ENCODE measurements at regions not wholly inside any gene's neighbourhood (a gene's known extent, or its start where the extent isn't known, plus 50 kb on each side); places are given as distances from the start of the nearest gene placed in this dataset.

- H3K79me2 ChIP-seq (ENCODE audit: control insufficient read depth, insufficient read depth, low read length, unreplicated experiment) = no peaks in the 10 kb centered on the region
- H3K36me3 ChIP-seq (ENCODE audit: insufficient read depth, low read length) = no peaks in the 10 kb centered on the region
- H3K4me1 ChIP-seq (ENCODE audit: control insufficient read depth, insufficient read depth, low read length, unreplicated experiment) = no peaks in the 10 kb centered on the region
- H3K27ac ChIP-seq (ENCODE audit: low read depth, low read length) = no peak overlapping the region
- H2AFZ ChIP-seq (ENCODE audit: low read length, unreplicated experiment) = no peak overlapping the region
- no peaks in the 10 kb centered on the region for H3K27me3 ChIP-seq (ENCODE audit: insufficient read depth, low read length)
- no peak overlapping the region for H3K4me3 ChIP-seq (ENCODE audit: low read depth, low read length)
These were observed 285.2 kb upstream of the ARX start for GRCh38 chrX:25300994-25301393.

- no peak overlapping the region for H2AFZ ChIP-seq (ENCODE audit: low read length, unreplicated experiment)
- H3K36me3 ChIP-seq (ENCODE audit: insufficient read depth, low read length) = no peaks in the 10 kb centered on the region
- H3K79me2 ChIP-seq (ENCODE audit: control insufficient read depth, insufficient read depth, low read length, unreplicated experiment) = no peaks in the 10 kb centered on the region
- no peaks in the 10 kb centered on the region for H3K27me3 ChIP-seq (ENCODE audit: insufficient read depth, low read length)
- H3K27ac ChIP-seq (ENCODE audit: low read depth, low read length) = no peak overlapping the region
- no peak overlapping the region for H3K4me3 ChIP-seq (ENCODE audit: low read depth, low read length)
- H3K4me1 ChIP-seq (ENCODE audit: control insufficient read depth, insufficient read depth, low read length, unreplicated experiment) = no peaks in the 10 kb centered on the region
These were observed 281.1 kb upstream of the ARX start for GRCh38 chrX:25296850-25297249.

GRCh38 chrX:25295466-25295865 is 279.7 kb upstream of the ARX start:
- no peak overlapping the region for H3K27ac ChIP-seq (ENCODE audit: low read depth, low read length)
- H3K36me3 ChIP-seq (ENCODE audit: insufficient read depth, low read length) = no peaks in the 10 kb centered on the region
- H2AFZ ChIP-seq (ENCODE audit: low read length, unreplicated experiment) = no peak overlapping the region
- H3K27me3 ChIP-seq (ENCODE audit: insufficient read depth, low read length) = no peaks in the 10 kb centered on the region
- H3K4me1 ChIP-seq (ENCODE audit: control insufficient read depth, insufficient read depth, low read length, unreplicated experiment) = no peaks in the 10 kb centered on the region
- H3K4me3 ChIP-seq (ENCODE audit: low read depth, low read length) = no peak overlapping the region
- H3K79me2 ChIP-seq (ENCODE audit: control insufficient read depth, insufficient read depth, low read length, unreplicated experiment) = no peaks in the 10 kb centered on the region

DNA sequence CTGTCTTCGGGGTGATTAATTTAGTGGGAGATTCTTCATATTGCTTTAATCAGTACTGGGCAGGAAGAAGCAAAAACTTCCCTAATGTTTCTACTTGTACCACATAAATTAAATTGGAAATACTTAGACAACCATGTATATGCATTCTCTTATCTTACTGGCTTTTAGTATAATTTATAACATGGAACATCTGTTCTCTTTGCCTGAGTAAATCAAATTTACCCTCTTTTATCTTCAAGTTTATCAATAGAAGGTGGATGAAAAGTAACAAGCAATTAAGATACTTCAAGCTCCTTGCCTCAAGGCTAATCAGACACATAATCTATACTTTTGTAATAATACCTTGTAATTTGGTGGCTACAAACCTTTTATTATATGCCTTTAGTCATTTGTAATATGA is 274.4 kb upstream of the ARX start:
- Histone ChIP-seq H3K4me3 (ENCODE audit: low read depth, low read length) (no peak overlapping the region), H3K4me1 (ENCODE audit: control insufficient read depth, insufficient read depth, low read length, unreplicated experiment) (no peaks in the 10 kb centered on the region), H3K79me2 (ENCODE audit: control insufficient read depth, insufficient read depth, low read length, unreplicated experiment) (no peaks in the 10 kb centered on the region), H3K36me3 (ENCODE audit: insufficient read depth, low read length) (no peaks in the 10 kb centered on the region), H2AFZ (ENCODE audit: low read length, unreplicated experiment) (no peak overlapping the region), H3K27me3 (ENCODE audit: insufficient read depth, low read length) (no peaks in the 10 kb centered on the region), H3K27ac (ENCODE audit: low read depth, low read length) (no peak overlapping the region)

- Histone ChIP-seq H3K4me1 (ENCODE audit: control insufficient read depth, insufficient read depth, low read length, unreplicated experiment) (no peaks in the 10 kb centered on the region), H3K27me3 (ENCODE audit: insufficient read depth, low read length) (no peaks in the 10 kb centered on the region), H3K36me3 (ENCODE audit: insufficient read depth, low read length) (no peaks in the 10 kb centered on the region), H3K79me2 (ENCODE audit: control insufficient read depth, insufficient read depth, low read length, unreplicated experiment) (no peaks in the 10 kb centered on the region), H3K4me3 (ENCODE audit: low read depth, low read length) (no peak overlapping the region), H2AFZ (ENCODE audit: low read length, unreplicated experiment) (no peak overlapping the region), H3K27ac (ENCODE audit: low read depth, low read length) (no peak overlapping the region)
These were observed 272.9 kb upstream of the ARX start for GRCh38 chrX:25288676-25289075.

DNA sequence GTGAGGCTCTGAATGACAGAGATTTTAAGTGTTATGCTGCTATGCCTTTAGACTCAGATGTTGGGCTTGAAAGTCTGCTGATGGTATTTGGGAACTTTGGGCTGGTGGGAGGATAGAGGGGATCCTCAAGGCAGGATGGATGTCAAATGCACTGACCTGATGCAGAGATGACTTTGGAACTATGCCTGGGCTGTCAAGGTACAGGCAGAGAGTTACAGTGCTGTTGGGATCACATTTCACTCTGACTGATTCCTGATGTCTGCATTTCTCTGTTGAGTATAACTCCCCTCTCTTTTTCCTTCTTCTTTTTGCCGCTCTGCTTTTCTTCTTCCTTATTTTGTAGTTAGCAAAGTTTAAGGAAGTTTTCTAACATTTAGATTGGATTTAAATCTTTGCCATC is 271.8 kb upstream of the ARX start:
- no peak overlapping the region for H3K4me3 ChIP-seq (ENCODE audit: low read depth, low read length)
- H3K27me3 ChIP-seq (ENCODE audit: insufficient read depth, low read length) = no peaks in the 10 kb centered on the region
- H3K4me1 ChIP-seq (ENCODE audit: control insufficient read depth, insufficient read depth, low read length, unreplicated experiment) = no peaks in the 10 kb centered on the region
- H2AFZ ChIP-seq (ENCODE audit: low read length, unreplicated experiment) = no peak overlapping the region
- H3K79me2 ChIP-seq (ENCODE audit: control insufficient read depth, insufficient read depth, low read length, unreplicated experiment) = no peaks in the 10 kb centered on the region
- H3K27ac ChIP-seq (ENCODE audit: low read depth, low read length) = no peak overlapping the region
- no peaks in the 10 kb centered on the region for H3K36me3 ChIP-seq (ENCODE audit: insufficient read depth, low read length)

GRCh38 chrX:25285598-25285997 is 269.8 kb upstream of the ARX start:
- H3K36me3 ChIP-seq (ENCODE audit: insufficient read depth, low read length) = no peaks in the 10 kb centered on the region
- no peaks in the 10 kb centered on the region for H3K79me2 ChIP-seq (ENCODE audit: control insufficient read depth, insufficient read depth, low read length, unreplicated experiment)
- no peak overlapping the region for H3K27ac ChIP-seq (ENCODE audit: low read depth, low read length)
- no peak overlapping the region for H3K4me3 ChIP-seq (ENCODE audit: low read depth, low read length)
- H2AFZ ChIP-seq (ENCODE audit: low read length, unreplicated experiment) = no peak overlapping the region
- no peaks in the 10 kb centered on the region for H3K27me3 ChIP-seq (ENCODE audit: insufficient read depth, low read length)
- H3K4me1 ChIP-seq (ENCODE audit: control insufficient read depth, insufficient read depth, low read length, unreplicated experiment) = no peaks in the 10 kb centered on the region

GRCh38 chrX:25279510-25279909 is 263.7 kb upstream of the ARX start:
- no peaks in the 10 kb centered on the region for H3K36me3 ChIP-seq (ENCODE audit: insufficient read depth, low read length)
- H3K27me3 ChIP-seq (ENCODE audit: insufficient read depth, low read length) = no peaks in the 10 kb centered on the region
- no peak overlapping the region for H3K27ac ChIP-seq (ENCODE audit: low read depth, low read length)
- H3K4me1 ChIP-seq (ENCODE audit: control insufficient read depth, insufficient read depth, low read length, unreplicated experiment) = no peaks in the 10 kb centered on the region
- H3K4me3 ChIP-seq (ENCODE audit: low read depth, low read length) = no peak overlapping the region
- no peak overlapping the region for H2AFZ ChIP-seq (ENCODE audit: low read length, unreplicated experiment)
- H3K79me2 ChIP-seq (ENCODE audit: control insufficient read depth, insufficient read depth, low read length, unreplicated experiment) = no peaks in the 10 kb centered on the region

DNA sequence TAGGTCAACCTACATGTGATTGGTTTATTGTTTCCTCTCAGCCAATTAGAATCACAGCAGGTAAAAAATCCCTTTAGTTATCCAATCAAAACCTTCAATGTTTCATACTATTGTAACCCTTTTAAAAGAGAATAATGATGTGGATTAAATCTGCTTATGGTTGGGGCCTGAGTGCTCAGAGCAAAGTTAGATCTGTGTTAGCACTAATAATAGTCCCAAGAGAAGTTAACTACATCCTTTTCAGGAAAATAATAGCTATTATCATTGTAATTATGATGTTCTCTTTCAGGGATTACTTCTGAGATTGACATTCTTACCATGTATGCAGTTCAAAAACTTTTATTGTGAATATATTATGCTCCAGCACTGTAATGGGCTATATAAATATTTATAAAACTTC is 262.6 kb upstream of the ARX start:
- H3K4me1 ChIP-seq (ENCODE audit: control insufficient read depth, insufficient read depth, low read length, unreplicated experiment) = no peaks in the 10 kb centered on the region
- no peak overlapping the region for H3K4me3 ChIP-seq (ENCODE audit: low read depth, low read length)
- no peaks in the 10 kb centered on the region for H3K36me3 ChIP-seq (ENCODE audit: insufficient read depth, low read length)
- no peak overlapping the region for H2AFZ ChIP-seq (ENCODE audit: low read length, unreplicated experiment)
- H3K27me3 ChIP-seq (ENCODE audit: insufficient read depth, low read length) = no peaks in the 10 kb centered on the region
- no peak overlapping the region for H3K27ac ChIP-seq (ENCODE audit: low read depth, low read length)
- H3K79me2 ChIP-seq (ENCODE audit: control insufficient read depth, insufficient read depth, low read length, unreplicated experiment) = no peaks in the 10 kb centered on the region

DNA sequence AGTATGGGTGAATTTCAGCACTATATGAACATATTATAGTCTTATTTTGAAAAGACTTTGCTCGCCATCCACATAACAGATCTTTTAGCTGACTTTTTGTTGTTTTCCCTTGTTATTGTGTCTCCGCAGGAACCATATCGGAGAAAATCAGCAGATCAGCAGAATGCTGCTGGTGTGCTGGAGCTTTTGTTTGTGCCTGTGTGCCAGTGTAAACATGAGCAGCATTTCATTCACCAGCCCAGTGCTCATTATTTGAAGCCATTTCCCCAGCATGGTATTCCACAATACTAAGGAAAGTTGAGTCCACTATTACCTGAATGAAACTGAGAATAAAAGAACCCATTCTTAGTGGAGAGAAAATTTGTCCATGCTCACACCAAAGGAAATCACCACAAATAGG is 261.8 kb upstream of the ARX start:
- no peak overlapping the region for H2AFZ ChIP-seq (ENCODE audit: low read length, unreplicated experiment)
- H3K79me2 ChIP-seq (ENCODE audit: control insufficient read depth, insufficient read depth, low read length, unreplicated experiment) = no peaks in the 10 kb centered on the region
- H3K27ac ChIP-seq (ENCODE audit: low read depth, low read length) = no peak overlapping the region
- H3K4me1 ChIP-seq (ENCODE audit: control insufficient read depth, insufficient read depth, low read length, unreplicated experiment) = no peaks in the 10 kb centered on the region
- no peaks in the 10 kb centered on the region for H3K36me3 ChIP-seq (ENCODE audit: insufficient read depth, low read length)
- H3K27me3 ChIP-seq (ENCODE audit: insufficient read depth, low read length) = no peaks in the 10 kb centered on the region
- H3K4me3 ChIP-seq (ENCODE audit: low read depth, low read length) = no peak overlapping the region

DNA sequence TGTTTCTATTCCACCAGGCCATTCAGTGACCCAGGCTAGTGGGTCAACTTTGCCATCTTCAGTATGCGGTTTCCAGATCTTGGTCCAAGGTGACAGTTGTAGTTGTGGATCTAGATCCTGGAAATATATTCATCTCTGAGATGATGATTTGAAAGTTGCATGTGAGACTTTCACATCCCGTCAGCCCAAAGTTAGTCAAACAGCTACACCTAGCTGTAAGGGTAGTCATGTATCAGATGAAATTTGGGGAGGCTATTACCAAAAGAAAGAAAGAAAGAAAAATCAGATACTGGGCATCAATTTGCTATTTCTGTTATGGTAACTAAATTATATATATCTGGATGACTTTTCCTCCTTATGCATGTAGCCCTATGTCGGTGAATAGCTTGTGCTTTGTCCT is 259.4 kb upstream of the ARX start:
- Histone ChIP-seq H3K4me1 (ENCODE audit: control insufficient read depth, insufficient read depth, low read length, unreplicated experiment) (no peaks in the 10 kb centered on the region), H3K27me3 (ENCODE audit: insufficient read depth, low read length) (no peaks in the 10 kb centered on the region)

DNA sequence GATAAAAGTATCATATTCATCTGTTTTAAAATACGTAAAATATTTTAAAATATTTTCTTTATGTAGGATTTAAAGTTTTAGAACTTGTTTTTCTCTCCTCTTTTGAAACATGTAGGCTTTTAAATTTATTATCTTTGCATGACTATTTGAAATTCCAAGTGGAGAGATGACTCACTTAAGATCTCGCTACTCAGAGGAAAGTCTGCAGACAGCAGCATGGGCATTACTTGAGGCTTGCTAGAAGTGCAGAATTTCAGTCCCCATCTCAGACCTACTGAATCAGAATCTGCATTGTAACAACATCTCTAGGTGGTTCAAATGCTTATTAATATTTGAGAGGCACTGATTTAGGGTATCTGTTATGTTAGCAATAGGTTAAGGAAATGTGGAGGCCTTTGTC is 225.7 kb upstream of the ARX start:
- H3K79me2 ChIP-seq (ENCODE audit: control insufficient read depth, insufficient read depth, low read length, unreplicated experiment) = no peaks in the 10 kb centered on the region
- H2AFZ ChIP-seq (ENCODE audit: low read length, unreplicated experiment) = no peak overlapping the region
- no peaks in the 10 kb centered on the region for H3K4me1 ChIP-seq (ENCODE audit: control insufficient read depth, insufficient read depth, low read length, unreplicated experiment)
- no peaks in the 10 kb centered on the region for H3K27me3 ChIP-seq (ENCODE audit: insufficient read depth, low read length)
- H3K4me3 ChIP-seq (ENCODE audit: low read depth, low read length) = no peak overlapping the region
- H3K36me3 ChIP-seq (ENCODE audit: insufficient read depth, low read length) = no peaks in the 10 kb centered on the region
- no peak overlapping the region for H3K27ac ChIP-seq (ENCODE audit: low read depth, low read length)

More for the DNA sequence above, 259.4 kb upstream of the ARX start:
- Histone ChIP-seq H2AFZ (ENCODE audit: low read length, unreplicated experiment) (no peak overlapping the region), H3K79me2 (ENCODE audit: control insufficient read depth, insufficient read depth, low read length, unreplicated experiment) (no peaks in the 10 kb centered on the region), H3K4me3 (ENCODE audit: low read depth, low read length) (no peak overlapping the region), H3K27ac (ENCODE audit: low read depth, low read length) (no peak overlapping the region), H3K36me3 (ENCODE audit: insufficient read depth, low read length) (no peaks in the 10 kb centered on the region)

All from ACC112 (cell line).